GM21737 (cell line): ENCODE measurements at regions not wholly inside any gene's neighbourhood (a gene's known extent, or its start where the extent isn't known, plus 50 kb on each side); places are given as distances from the start of the nearest gene placed in this dataset.

Experiments
- ATAC-seq: cut with Tn5 transposase; IDR thresholded peaks from one replicate; pipeline ENCODE4 v1.9.1; 2021; ENCODE audit warnings: mild to moderate bottlenecking, moderate library complexity; ENCODE audit not compliant: unreplicated experiment

- no peak for ATAC-seq
These were observed 62.0 kb upstream of the SEMA3A start for GRCh38 chr7:84256571-84256971.

- no peak for ATAC-seq
These were observed 56.7 kb upstream of the SEMA3A start for GRCh38 chr7:84251277-84251781.

GRCh38 chr7:84250452-84250851 lies 55.9 kb upstream of the SEMA3A start:
- ATAC-seq, result no peak

GRCh38 chr7:84249656-84250055 lies 55.1 kb upstream of the SEMA3A start:
- no peak for ATAC-seq

GRCh38 chr7:84248843-84249242 lies 54.3 kb upstream of the SEMA3A start:
- no peak for ATAC-seq

GRCh38 chr7:84248267-84248666 lies 53.7 kb upstream of the SEMA3A start:
- ATAC-seq, result no peak

- no peak for ATAC-seq
These were observed 53.0 kb upstream of the SEMA3A start for GRCh38 chr7:84247591-84247990.

- ATAC-seq, result no peak
These were observed 51.2 kb upstream of the SEMA3A start for GRCh38 chr7:84245835-84246234.
